Activated CD8-positive, alpha-beta memory T cell treated with anti-CD3 and anti-CD28 coated beads for 24 hours (primary cell): ENCODE measurements at regions not wholly inside any gene's neighbourhood (a gene's known extent, or its start where the extent isn't known, plus 50 kb on each side); places are given as distances from the start of the nearest gene placed in this dataset.
"Not testable (repeated sequence)": the region's sequence is repeated elsewhere in the genome, so short reads cannot be mapped to it uniquely, and the experiment has no call there.

ENCODE experiments used
- DNase-seq: peaks from one replicate; pipeline ENCODE4 v3.0.0-alpha.2; 2020

- peak; percentile 54 for DNase-seq
These were observed 173.3 kb downstream of the TMEM121 start for GRCh38 chr14:105699706-105700105.

GRCh38 chr14:105700146-105700545 lies 173.8 kb downstream of the TMEM121 start:
- DNase-seq: peak; percentile 30

- DNase-seq: peak; percentile 53
These were observed 174.4 kb downstream of the TMEM121 start for GRCh38 chr14:105700622-105701288.

- peak; percentile 30 for DNase-seq
These were observed 175.3 kb downstream of the TMEM121 start for GRCh38 chr14:105701456-105702274.

- peak; percentile 49 for DNase-seq
These were observed 176.0 kb downstream of the TMEM121 start for GRCh38 chr14:105702275-105702817.

- DNase-seq: peak; percentile 11
These were observed 176.8 kb downstream of the TMEM121 start for GRCh38 chr14:105703044-105703665.

GRCh38 chr14:105704091-105704490 lies 177.7 kb downstream of the TMEM121 start:
- DNase-seq: not testable (repeated sequence)

GRCh38 chr14:105704492-105704891 lies 178.1 kb downstream of the TMEM121 start:
- DNase-seq: not testable (repeated sequence)

- not testable (repeated sequence) for DNase-seq
These were observed 179.1 kb downstream of the TMEM121 start for GRCh38 chr14:105705512-105705861.

GRCh38 chr14:105705862-105706700 lies 179.7 kb downstream of the TMEM121 start:
- peak; percentile 51 for DNase-seq

GRCh38 chr14:105706701-105707019 lies 180.3 kb downstream of the TMEM121 start:
- DNase-seq: not testable (repeated sequence)

- DNase-seq: peak; percentile 42
These were observed 180.7 kb downstream of the TMEM121 start for GRCh38 chr14:105707099-105707498.

- peak; percentile 35 for DNase-seq
These were observed 181.4 kb downstream of the TMEM121 start for GRCh38 chr14:105707723-105708151.

- peak; percentile 40 for DNase-seq
These were observed 182.1 kb downstream of the TMEM121 start for GRCh38 chr14:105708251-105709134.

- DNase-seq: peak; percentile 26
These were observed 183.1 kb downstream of the TMEM121 start for GRCh38 chr14:105709281-105710118.

- DNase-seq: peak; percentile 51
These were observed 184.0 kb downstream of the TMEM121 start for GRCh38 chr14:105710119-105711043.

- DNase-seq: no peak
These were observed 184.7 kb downstream of the TMEM121 start for GRCh38 chr14:105711044-105711620.

GRCh38 chr14:105711841-105712460 lies 185.6 kb downstream of the TMEM121 start:
- peak; percentile 50 for DNase-seq

GRCh38 chr14:105712670-105713069 lies 186.3 kb downstream of the TMEM121 start:
- DNase-seq: peak; percentile 15
